Esophagus muscularis mucosa (tissue), 4 donors: ENCODE measurements at regions not wholly inside any gene's neighbourhood (a gene's known extent, or its start where the extent isn't known, plus 50 kb on each side); places are given as distances from the start of the nearest gene placed in this dataset.

ENCODE experiments used
- DNase-seq: peaks from one replicate; pipeline ENCODE4 v3.0.0-alpha.2; 2017; ENCODE audit errors: extremely low spot score
- H3K27ac ChIP-seq, 4 donors: fragments of 200-600 bp; sonication (generic); replicated peaks in 1 of 4; 1 replicate in 3 of 4; 2 replicates in 1 of 4; pipeline ENCODE4 v1.5.1; 2016 to 2019; ENCODE audit warnings: mild to moderate bottlenecking in 1 of 4
- H3K27me3 ChIP-seq, 4 donors: fragments of 200-600 bp; sonication (generic); one replicate each; pipeline versions ENCODE4 v1.5.1 to v1.6.0; 2016 to 2019
- H3K36me3 ChIP-seq, 4 donors: fragments of 200-600 bp; sonication (generic); one replicate each; pipeline ENCODE4 v1.5.1; 2016 to 2019
- H3K4me1 ChIP-seq, 4 donors: fragments of 200-600 bp; sonication (generic); one replicate each; pipeline ENCODE4 v1.5.1; 2016 to 2019
- H3K4me3 ChIP-seq, 4 donors: fragments of 200-600 bp; sonication (generic); 1 replicate in 2 of 4; 2 replicates in 2 of 4; pipeline ENCODE4 v1.5.1; 2016 to 2019; ENCODE audit warnings: mild to moderate bottlenecking in 4 of 4, moderate library complexity in 1 of 4
- H3K9me3 ChIP-seq, 4 donors: fragments of 200-600 bp; sonication (generic); 1 replicate in 3 of 4; 2 replicates in 1 of 4; pipeline ENCODE4 v1.5.1; 2016 to 2019
- EP300 ChIP-seq: sonication (generic); formaldehyde crosslinking; IDR thresholded peaks from one replicate; pipeline ENCODE4 v1.6.1; 2017; ENCODE audit warnings: antibody characterized with exemption
- POLR2A ChIP-seq: fragments of 450-650 bp; IDR thresholded peaks from one replicate; pipeline ENCODE4 v1.6.1; 2017; ENCODE audit warnings: antibody characterized with exemption, moderate library complexity, mild to moderate bottlenecking, low read depth
- POLR2AphosphoS5 ChIP-seq, 2 donors: sonication (generic); formaldehyde crosslinking; IDR thresholded peaks; one replicate each; pipeline ENCODE4 v1.6.1; 2017; ENCODE audit warnings: antibody characterized with exemption in 2 of 2
- WGBS: methylation state at CpG from one replicate; pipeline ENCODE4 v1.1.5; 2018; 5-methylcytosine and 5-hydroxymethylcytosine counted together
- intact Hi-C: fragments of 100-400 bp; cut with DNase I; formaldehyde crosslinking; loops from one replicate; pipeline ENCODE4 v1.15.1; 2023
- TF ChIP-seq, protein P1 (sequence below), 3 experiments: fragments of 200-600 bp in 2 of 3; fragments of 450-650 bp in 1 of 3; sonication (generic) in 2 of 3; IDR thresholded peaks; one replicate each; pipeline ENCODE4 v1.5.1; 2017 to 2019; ENCODE audit warnings: antibody characterized with exemption in 3 of 3, mild to moderate bottlenecking in 2 of 3, moderate library complexity in 1 of 3

GRCh38 chr2:236803621-236804020 is 234.0 kb downstream of the ACKR3 start:
- Histone ChIP-seq H3K36me3 (no peaks in the 10 kb centered on the region), H3K27ac (no peak overlapping the region), H3K27me3 (peaks cover 0 to 6% (median 0%) of the 10 kb centered on the region in 4 donors), H3K9me3 (peaks cover 0 to 3% (median 0%) of the 10 kb centered on the region in 4 donors), H3K4me3 (no peak overlapping the region), H3K4me1 (no peaks in the 10 kb centered on the region)
- 76% methylated on average over 20 of the region's 20 CpGs for WGBS
- DNase-seq, result no peak
- intact Hi-C loops, result no loop called here
- TF ChIP-seq, protein P1, sequence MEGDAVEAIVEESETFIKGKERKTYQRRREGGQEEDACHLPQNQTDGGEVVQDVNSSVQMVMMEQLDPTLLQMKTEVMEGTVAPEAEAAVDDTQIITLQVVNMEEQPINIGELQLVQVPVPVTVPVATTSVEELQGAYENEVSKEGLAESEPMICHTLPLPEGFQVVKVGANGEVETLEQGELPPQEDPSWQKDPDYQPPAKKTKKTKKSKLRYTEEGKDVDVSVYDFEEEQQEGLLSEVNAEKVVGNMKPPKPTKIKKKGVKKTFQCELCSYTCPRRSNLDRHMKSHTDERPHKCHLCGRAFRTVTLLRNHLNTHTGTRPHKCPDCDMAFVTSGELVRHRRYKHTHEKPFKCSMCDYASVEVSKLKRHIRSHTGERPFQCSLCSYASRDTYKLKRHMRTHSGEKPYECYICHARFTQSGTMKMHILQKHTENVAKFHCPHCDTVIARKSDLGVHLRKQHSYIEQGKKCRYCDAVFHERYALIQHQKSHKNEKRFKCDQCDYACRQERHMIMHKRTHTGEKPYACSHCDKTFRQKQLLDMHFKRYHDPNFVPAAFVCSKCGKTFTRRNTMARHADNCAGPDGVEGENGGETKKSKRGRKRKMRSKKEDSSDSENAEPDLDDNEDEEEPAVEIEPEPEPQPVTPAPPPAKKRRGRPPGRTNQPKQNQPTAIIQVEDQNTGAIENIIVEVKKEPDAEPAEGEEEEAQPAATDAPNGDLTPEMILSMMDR (IDR thresholded peaks at IDR 0.05), result no peak
- TF ChIP-seq POLR2A (no peak), POLR2AphosphoS5 (IDR thresholded peaks at IDR 0.05) (no peak), EP300 (no peak)

GRCh38 chr2:236805800-236806531 is 236.3 kb downstream of the ACKR3 start:
- Histone ChIP-seq H3K27ac (no peak overlapping the region), H3K27me3 (peaks cover 0 to 6% (median 0%) of the 10 kb centered on the region in 4 donors), H3K4me1 (no peaks in the 10 kb centered on the region), H3K4me3 (no peak overlapping the region), H3K36me3 (no peaks in the 10 kb centered on the region), H3K9me3 (peaks cover 0 to 17% (median 8%) of the 10 kb centered on the region in 4 donors)
- TF ChIP-seq EP300, result no peak
- TF ChIP-seq, protein P1 (IDR thresholded peaks at IDR 0.05), result no peak
- TF ChIP-seq POLR2A, result no peak
- no peak for TF ChIP-seq POLR2AphosphoS5 (IDR thresholded peaks at IDR 0.05)
- 78% methylated on average over 6 of the region's 6 CpGs for WGBS
- no peak for DNase-seq
- intact Hi-C loops, result no loop called here

- Histone ChIP-seq H3K27ac (no peak overlapping the region), H3K4me1 (no peaks in the 10 kb centered on the region), H3K27me3 (peaks cover 0 to 4% (median 0%) of the 10 kb centered on the region in 4 donors), H3K4me3 (no peak overlapping the region), H3K36me3 (no peaks in the 10 kb centered on the region), H3K9me3 (peaks cover 0 to 17% (median 8%) of the 10 kb centered on the region in 4 donors)
- DNase-seq, result no peak
- intact Hi-C loops, result no loop called here
- WGBS, result 75% methylated on average over 1 of the region's 1 CpG
- no peak for TF ChIP-seq POLR2AphosphoS5 (IDR thresholded peaks at IDR 0.05)
- TF ChIP-seq, protein P1 (IDR thresholded peaks at IDR 0.05), result no peak
These were observed 240.1 kb downstream of the ACKR3 start for GRCh38 chr2:236809716-236810115.

GRCh38 chr2:236811062-236811656 is 241.5 kb downstream of the ACKR3 start:
- intact Hi-C loops, result no loop called here
- DNase-seq, result no peak

More at GRCh38 chr2:236811062-236811656, 241.5 kb downstream of the ACKR3 start:
- 83% methylated on average over 4 of the region's 4 CpGs for WGBS
- Histone ChIP-seq H3K27me3 (peaks cover 0 to 4% (median 0%) of the 10 kb centered on the region in 4 donors), H3K4me3 (no peak overlapping the region), H3K36me3 (no peaks in the 10 kb centered on the region), H3K4me1 (no peaks in the 10 kb centered on the region), H3K9me3 (peaks cover 0 to 17% (median 8%) of the 10 kb centered on the region in 4 donors), H3K27ac (no peak overlapping the region)
- TF ChIP-seq EP300, result no peak
- TF ChIP-seq POLR2A, result no peak
- TF ChIP-seq, protein P1 (IDR thresholded peaks at IDR 0.05), result no peak
